Colonic mucosa (tissue), 4 donors: ENCODE measurements at regions not wholly inside any gene's neighbourhood (a gene's known extent, or its start where the extent isn't known, plus 50 kb on each side); places are given as distances from the start of the nearest gene placed in this dataset.

ENCODE experiments used
- DNase-seq: peaks from one replicate; pipeline ENCODE4 v3.0.0-alpha.2; 2020
- H3K27ac ChIP-seq: fragments of 200-600 bp; one replicate; pipeline ENCODE4 v1.8.0; 2021
- H3K27me3 ChIP-seq: fragments of 200-600 bp; one replicate; pipeline ENCODE4 v1.8.0; 2021
- H3K36me3 ChIP-seq: fragments of 200-600 bp; one replicate; pipeline ENCODE4 v1.8.0; 2021
- H3K4me1 ChIP-seq: fragments of 200-600 bp; one replicate; pipeline ENCODE4 v1.8.0; 2021; ENCODE audit warnings: mild to moderate bottlenecking
- H3K4me3 ChIP-seq: fragments of 200-600 bp; one replicate; pipeline ENCODE4 v1.8.0; 2021
- H3K9ac ChIP-seq, 2 donors: one replicate each; pipeline ENCODE4 v1.7.0; 2013; ENCODE audit warnings: control low read depth in 2 of 2, low read depth in 2 of 2, low read length in 2 of 2
- H3K9me3 ChIP-seq: fragments of 200-600 bp; one replicate; pipeline ENCODE4 v1.8.0; 2021
- CTCF ChIP-seq: fragments of 200-600 bp; IDR thresholded peaks from one replicate; pipeline ENCODE4 v1.8.0; 2022; ENCODE audit warnings: antibody characterized with exemption, mild to moderate bottlenecking
- intact Hi-C: fragments of 100-400 bp; cut with DNase I; formaldehyde crosslinking; loops from one replicate; pipeline ENCODE4 v1.14.1; 2022
- donor health status: healthy.
- donor health status: DM: no; HTN: no; CAD: no.
- donor health status: DM: no; HTN: no; CAD: no.

GRCh38 chr4:31307029-31307428, 586.9 kb downstream of the PCDH7 start:
- intact Hi-C loops, result no loop called here
- H3K9ac ChIP-seq, result no peak overlapping the region
- no peaks in the 10 kb centered on the region for H3K9me3 ChIP-seq
- H3K27ac ChIP-seq, result no peak overlapping the region
- DNase-seq, result no peak
- H3K4me3 ChIP-seq, result no peak overlapping the region
- no peak for TF ChIP-seq CTCF
- H3K36me3 ChIP-seq, result no peaks in the 10 kb centered on the region
- no peaks in the 10 kb centered on the region for H3K4me1 ChIP-seq
- no peaks in the 10 kb centered on the region for H3K27me3 ChIP-seq

GRCh38 chr4:31324814-31325213, 604.6 kb downstream of the PCDH7 start:
- no peaks in the 10 kb centered on the region for H3K9me3 ChIP-seq
- no peak for DNase-seq
- H3K27me3 ChIP-seq, result no peaks in the 10 kb centered on the region
- H3K9ac ChIP-seq, result no peak overlapping the region
- no peak overlapping the region for H3K27ac ChIP-seq
- intact Hi-C loops, result no loop called here
- TF ChIP-seq CTCF, result no peak
- H3K4me3 ChIP-seq, result no peak overlapping the region
- H3K36me3 ChIP-seq, result no peaks in the 10 kb centered on the region
- H3K4me1 ChIP-seq, result no peaks in the 10 kb centered on the region

DNA sequence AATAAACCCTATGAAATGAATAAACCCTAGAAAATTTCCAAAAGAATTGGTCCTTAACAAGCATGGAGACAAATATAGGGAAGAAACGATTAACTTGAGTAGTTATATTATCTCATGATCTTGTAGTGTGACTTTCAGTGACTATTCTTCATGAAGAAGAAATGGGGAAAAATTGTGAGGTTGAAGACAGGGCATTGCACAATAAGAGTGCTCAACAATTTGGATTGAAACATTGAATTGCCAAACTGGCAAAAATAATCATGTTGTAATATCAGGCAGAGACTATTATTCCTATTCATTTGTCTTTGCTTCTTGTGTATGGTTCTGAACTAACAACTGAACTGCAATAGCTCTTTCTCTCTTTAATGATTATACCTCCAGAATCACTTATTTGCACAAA, 605.1 kb downstream of the PCDH7 start:
- H3K27ac ChIP-seq, result no peak overlapping the region
- H3K9me3 ChIP-seq, result no peaks in the 10 kb centered on the region
- no peaks in the 10 kb centered on the region for H3K4me1 ChIP-seq
- H3K27me3 ChIP-seq, result no peaks in the 10 kb centered on the region
- no peak for TF ChIP-seq CTCF
- H3K4me3 ChIP-seq, result no peak overlapping the region
- intact Hi-C loops, result no loop called here
- DNase-seq, result no peak
- no peak overlapping the region for H3K9ac ChIP-seq
- no peaks in the 10 kb centered on the region for H3K36me3 ChIP-seq

- Histone ChIP-seq H3K4me3 (no peak overlapping the region), H3K27me3 (no peaks in the 10 kb centered on the region), H3K36me3 (no peaks in the 10 kb centered on the region), H3K4me1 (no peaks in the 10 kb centered on the region), H3K9ac (no peak overlapping the region), H3K27ac (no peak overlapping the region), H3K9me3 (no peaks in the 10 kb centered on the region)
- DNase-seq, result no peak
- no peak for TF ChIP-seq CTCF
- intact Hi-C loops, result no loop called here
These were observed 606.9 kb downstream of the PCDH7 start for GRCh38 chr4:31327031-31327430.

- no peak overlapping the region for H3K4me3 ChIP-seq
- intact Hi-C loops, result no loop called here
- TF ChIP-seq CTCF, result no peak
These were observed 608.8 kb downstream of the PCDH7 start for GRCh38 chr4:31328932-31329331.

More at GRCh38 chr4:31328932-31329331, 608.8 kb downstream of the PCDH7 start:
- H3K9ac ChIP-seq, result no peak overlapping the region
- no peaks in the 10 kb centered on the region for H3K27me3 ChIP-seq
- DNase-seq, result no peak
- H3K36me3 ChIP-seq, result no peaks in the 10 kb centered on the region
- H3K9me3 ChIP-seq, result no peaks in the 10 kb centered on the region
- no peak overlapping the region for H3K27ac ChIP-seq
- H3K4me1 ChIP-seq, result no peaks in the 10 kb centered on the region
